ENCODE measurements at regions not wholly inside any gene's neighbourhood (a gene's known extent, or its start where the extent isn't known, plus 50 kb on each side); places are given as distances from the start of the nearest gene placed in this dataset.
"Not testable (repeated sequence)": the region's sequence is repeated elsewhere in the genome, so short reads cannot be mapped to it uniquely, and the experiment has no call there.

- DNase-seq (ENCODE audit: low spot score) = not testable (repeated sequence)
Measured at GRCh38 chr12:39699079-39699478, 79.5 kb upstream of the ABCD2 start.

GRCh38 chr12:39697108-39697507, 77.5 kb upstream of the ABCD2 start:
- no peak for DNase-seq (ENCODE audit: low spot score)

- DNase-seq (ENCODE audit: low spot score) = peak; percentile 6
Measured at GRCh38 chr12:39692258-39692853, 72.8 kb upstream of the ABCD2 start.

- DNase-seq (ENCODE audit: low spot score) = no peak
Measured at GRCh38 chr12:39685854-39686657, 66.5 kb upstream of the ABCD2 start.

- no peak for DNase-seq (ENCODE audit: low spot score)
Measured at GRCh38 chr12:39682689-39683477, 63.3 kb upstream of the ABCD2 start.

GRCh38 chr12:39675263-39675662, 55.7 kb upstream of the ABCD2 start:
- DNase-seq (ENCODE audit: low spot score) = no peak

GRCh38 chr12:39672976-39673375, 53.4 kb upstream of the ABCD2 start:
- no peak for DNase-seq (ENCODE audit: low spot score)

GRCh38 chr12:39671898-39672875, 52.6 kb upstream of the ABCD2 start:
- no peak for DNase-seq (ENCODE audit: low spot score)

- not testable (repeated sequence) for DNase-seq (ENCODE audit: low spot score)
Measured at GRCh38 chr12:39669539-39669938, 49.9 kb upstream of the ABCD2 start.
